WTC11 (cell line): ENCODE measurements at regions not wholly inside any gene's neighbourhood (a gene's known extent, or its start where the extent isn't known, plus 50 kb on each side); places are given as distances from the start of the nearest gene placed in this dataset.

Experiments used
- CTCF ChIP-seq: fragments of 200-600 bp; IDR thresholded peaks from 2 replicates; pipeline ENCODE4 v1.8.0; 2022; ENCODE audit warnings: antibody characterized with exemption
- NFYB ChIP-seq: sonication (generic); formaldehyde crosslinking; conservative IDR thresholded peaks from 2 replicates; pipeline ENCODE4 v1.8.0; 2022; ENCODE audit warnings: low read depth, missing genetic modification reagents

- TF ChIP-seq CTCF (no peak), NFYB (CRISPR knock-in tag) (no peak)
These were observed 170.3 kb downstream of the ZPLD1 start for GRCh38 chr3:102605153-102605552.
